IMR-90 (cell line): ENCODE measurements at regions not wholly inside any gene's neighbourhood (a gene's known extent, or its start where the extent isn't known, plus 50 kb on each side); places are given as distances from the start of the nearest gene placed in this dataset.

ENCODE experiments used
- ATAC-seq: fragments of 200-7000 bp; cut with Tn5 transposase; 2 replicates; pipeline ENCODE4 v1.9.1; 2020; ENCODE audit warnings: low read depth, mild to moderate bottlenecking, moderate library complexity
- BruUV-seq: library from RNA; stranded (reverse); fragments of 400-500 nt; replicated peaks from 2 replicates; lab custom pipeline; 2021; lab: Mats Ljungman, UMichigan
- CTCF ChIA-PET: fragments of 300-600 bp; formaldehyde crosslinking; extraction: SDS; loops from one replicate; lab custom pipeline; 2021; ENCODE audit warnings: antibody characterized with exemption; lab: Yijun Ruan, JAX
- POLR2A ChIA-PET: fragments of 300-600 bp; sonication (Branson Sonifier 250); formaldehyde crosslinking; loops from one replicate; lab custom pipeline; 2022; ENCODE audit warnings: antibody characterized with exemption; ENCODE audit not compliant: unreplicated experiment; lab: Charles Lee
- DNase-seq: peaks from one replicate; pipeline ENCODE4 v3.0.0; 2013
- H2AFZ ChIP-seq: replicated peaks from 2 replicates; pipeline ENCODE3; 2013; ENCODE audit warnings: low read length, mild to moderate bottlenecking; ENCODE audit not compliant: poor library complexity
- H2AK5ac ChIP-seq: 2 replicates; pipeline ENCODE4 v1.6.1; 2013; ENCODE audit warnings: low read depth, low read length, inconsistent platforms
- H2AK9ac ChIP-seq: replicated peaks from 2 replicates; pipeline ENCODE3; 2013; ENCODE audit warnings: mild to moderate bottlenecking, low read depth, low read length, moderate library complexity; ENCODE audit not compliant: poor library complexity
- H2BK120ac ChIP-seq: 2 replicates; pipeline ENCODE4 v1.6.1; 2013; ENCODE audit warnings: low read depth, low read length, inconsistent platforms
- H2BK15ac ChIP-seq: 3 replicates; pipeline ENCODE4 v1.6.1; 2013; ENCODE audit warnings: low read depth, low read length, inconsistent platforms
- H2BK20ac ChIP-seq: 2 replicates; pipeline ENCODE4 v1.6.1; 2013; ENCODE audit warnings: low read depth, mild to moderate bottlenecking, inconsistent platforms, low read length, moderate library complexity
- H2BK5ac ChIP-seq: 2 replicates; pipeline ENCODE4 v1.6.1; 2013; ENCODE audit warnings: mild to moderate bottlenecking, low read depth, low read length, inconsistent platforms; ENCODE audit not compliant: poor library complexity, severe bottlenecking
- H3K14ac ChIP-seq: replicated peaks from 2 replicates; pipeline ENCODE4 v1.6.1; 2013; ENCODE audit warnings: low read depth, low read length, inconsistent platforms
- H3K18ac ChIP-seq: 2 replicates; pipeline ENCODE4 v1.6.1; 2013; ENCODE audit warnings: low read depth, low read length, control low read depth
- H3K23ac ChIP-seq: 2 replicates; pipeline ENCODE4 v1.6.1; 2013; ENCODE audit warnings: low read depth, low read length, inconsistent platforms
- H3K27ac ChIP-seq: 2 replicates; pipeline ENCODE4 v1.5.1; 2013; ENCODE audit warnings: mild to moderate bottlenecking, control low read depth, low read length; ENCODE audit not compliant: insufficient read depth
- H3K27me3 ChIP-seq: 2 replicates; pipeline ENCODE4 v1.6.1; 2013; ENCODE audit warnings: low read length; ENCODE audit not compliant: control insufficient read depth, insufficient read depth
- H3K36me3 ChIP-seq: 2 replicates; pipeline ENCODE4 v1.6.1; 2013; ENCODE audit warnings: low read length, mixed read lengths; ENCODE audit not compliant: control insufficient read depth, insufficient read depth
- H3K4ac ChIP-seq: 2 replicates; pipeline ENCODE4 v1.6.1; 2013; ENCODE audit warnings: low read depth, low read length, inconsistent platforms
- H3K4me1 ChIP-seq: 2 replicates; pipeline ENCODE4 v1.6.1; 2013; ENCODE audit warnings: low read length, mixed read lengths; ENCODE audit not compliant: control insufficient read depth, insufficient read depth
- H3K4me2 ChIP-seq: 2 replicates; pipeline ENCODE4 v1.6.1; 2013; ENCODE audit warnings: low read depth, mild to moderate bottlenecking, control low read depth, low read length, moderate library complexity
- H3K4me3 ChIP-seq: 2 replicates; pipeline ENCODE4 v1.5.1; 2013; ENCODE audit warnings: low read depth, mild to moderate bottlenecking, control low read depth, low read length, moderate library complexity; ENCODE audit not compliant: insufficient read depth
- H3K56ac ChIP-seq: 2 replicates; pipeline ENCODE4 v1.6.1; 2013; ENCODE audit warnings: low read length, inconsistent platforms; ENCODE audit not compliant: insufficient read depth; ENCODE audit errors: extremely low read depth
- H3K79me1 ChIP-seq, 2 experiments: 2 replicates each; pipeline ENCODE4 v1.6.1; 2013; ENCODE audit warnings: low read length in 2 of 2, inconsistent platforms in 1 of 2, low read depth in 1 of 2
- H3K9ac ChIP-seq: 2 replicates; pipeline ENCODE4 v1.6.1; 2013; ENCODE audit warnings: low read depth, low read length, control low read depth
- H3K9me1 ChIP-seq: 2 replicates; pipeline ENCODE4 v1.6.1; 2013; ENCODE audit warnings: low read length, inconsistent platforms; ENCODE audit not compliant: insufficient read depth
- H3K9me3 ChIP-seq: 2 replicates; pipeline ENCODE4 v1.6.1; 2013; ENCODE audit warnings: low read length; ENCODE audit not compliant: control insufficient read depth, insufficient read depth
- H4K20me1 ChIP-seq: 2 replicates; pipeline ENCODE4 v1.6.1; 2013; ENCODE audit warnings: low read length, inconsistent platforms; ENCODE audit not compliant: insufficient read depth
- H4K5ac ChIP-seq: 2 replicates; pipeline ENCODE4 v1.6.1; 2013; ENCODE audit warnings: mild to moderate bottlenecking, low read depth, low read length, control low read depth
- H4K8ac ChIP-seq, 2 experiments: 2 replicates each; pipeline ENCODE4 v1.6.1; 2013; ENCODE audit warnings: low read depth in 2 of 2, low read length in 2 of 2, control low read depth in 1 of 2, inconsistent platforms in 1 of 2
- H4K91ac ChIP-seq: 2 replicates; pipeline ENCODE4 v1.6.1; 2013; ENCODE audit warnings: low read depth, low read length, inconsistent platforms; ENCODE audit not compliant: insufficient read depth
- BHLHE40 ChIP-seq: fragments of 150-350 bp; IDR thresholded peaks from 2 replicates; pipeline ENCODE4 v1.6.1; 2016; ENCODE audit warnings: mild to moderate bottlenecking, low read depth, low read length
- CEBPB ChIP-seq: IDR thresholded peaks from 2 replicates; pipeline ENCODE4 v1.6.1; 2012; ENCODE audit warnings: low read depth, low read length, improper control_type of control experiment
- FOS ChIP-seq: fragments of 150-350 bp; IDR thresholded peaks from 2 replicates; pipeline ENCODE4 v1.6.1; 2016; ENCODE audit warnings: low read depth, low read length
- MAZ ChIP-seq: IDR thresholded peaks from 2 replicates; pipeline ENCODE4 v1.6.1; 2012; ENCODE audit warnings: low read depth, mild to moderate bottlenecking, low read length, improper control_type of control experiment, moderate library complexity, borderline replicate concordance
- POLR2A ChIP-seq: IDR thresholded peaks from 2 replicates; pipeline ENCODE4 v1.6.1; 2012; ENCODE audit warnings: mild to moderate bottlenecking, low read depth, low read length
- RFX5 ChIP-seq: IDR thresholded peaks from 2 replicates; pipeline ENCODE4 v1.8.0; 2012; ENCODE audit warnings: low read depth, mild to moderate bottlenecking, low read length, moderate library complexity
- WGBS, 2 experiments: methylation state at CpG; one replicate each; pipeline versions ENCODE4 v1.1.5 to v1.1.7; 2013; ENCODE audit warnings: missing lambda C conversion rate in 2 of 2; ENCODE audit not compliant: insufficient read length in 1 of 2; ENCODE audit errors: extremely low coverage in 2 of 2; 5-methylcytosine and 5-hydroxymethylcytosine counted together
- dilution Hi-C: fragments of 300-500 bp; cut with HindIII; formaldehyde crosslinking; loops from one replicate; pipeline ENCODE4 v1.14.3; 2018; ENCODE audit warnings: low sequenced_read_pairs; ENCODE audit not compliant: unreplicated experiment
- in situ Hi-C: fragments of 300-500 bp; cut with MboI; formaldehyde crosslinking; loops from 3 replicates; pipeline ENCODE4 v1.14.3; 2019; ENCODE audit warnings: low sequenced_read_pairs, inconsistent platforms, mixed read lengths
- intact Hi-C: fragments of 100-400 bp; cut with micrococcal nuclease; formaldehyde crosslinking; loops from 2 replicates; pipeline ENCODE4 v1.10.0; 2022
- TF ChIP-seq, protein P1 (sequence below): conservative IDR thresholded peaks from 2 replicates; pipeline ENCODE4 v1.5.1; 2012; ENCODE audit warnings: mild to moderate bottlenecking, low read depth, low read length, improper control_type of control experiment

DNA sequence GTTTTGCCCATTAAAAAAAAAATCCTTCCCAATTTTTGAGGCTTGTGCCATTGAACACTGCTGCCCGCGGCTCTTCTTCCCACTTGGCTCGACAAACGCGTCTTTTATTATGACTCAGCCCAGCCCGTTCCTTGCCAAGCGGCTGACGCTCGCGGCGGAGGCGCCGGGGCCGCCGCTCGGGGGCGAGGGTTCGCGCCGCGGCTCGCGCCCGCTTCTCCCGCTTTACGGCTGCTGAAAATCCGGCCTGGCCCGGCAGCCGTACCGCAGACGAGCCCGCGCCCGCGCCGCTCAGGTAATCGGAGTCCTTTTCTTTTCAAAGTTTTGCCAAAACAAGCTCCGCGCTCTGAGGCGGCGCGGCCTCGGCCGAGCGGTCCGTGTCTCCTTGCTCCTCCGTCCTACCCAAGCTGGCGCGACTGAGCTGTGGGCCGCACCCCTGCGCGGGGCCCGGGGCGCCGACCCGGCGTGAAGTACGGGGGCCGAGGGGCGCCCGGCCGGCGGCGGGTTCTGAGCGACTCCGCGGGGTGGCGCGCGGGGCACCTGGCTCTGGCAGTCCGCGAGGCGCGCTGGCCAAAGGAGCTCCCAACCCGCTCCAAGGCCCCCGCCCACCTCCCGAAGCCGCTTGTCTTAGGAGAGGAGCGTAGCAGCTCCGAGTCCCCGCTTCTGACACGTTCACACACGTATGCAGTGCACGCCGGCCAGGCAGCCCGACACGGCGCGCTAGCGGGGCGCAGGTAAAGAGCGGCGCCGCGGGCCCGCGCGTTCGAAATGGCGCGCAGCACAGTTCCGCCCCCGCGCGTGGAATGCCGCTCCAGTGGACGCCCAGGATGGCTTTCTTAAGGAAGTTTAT, 418.2 kb upstream of the NAALADL2 start:
- POLR2A ChIA-PET: interaction anchor here (0.5 to 1.1 kb wide), 11 partner anchors 39 to 1912 kb away, joined by 3 to 7 read pairs (median 4); no protein-coding TSS in a partner anchor
- dilution Hi-C loops (no loop called here), in situ Hi-C loops (loop anchor here (10.0 kb wide), 1 partner anchor 514 kb away; no protein-coding TSS in a partner anchor), intact Hi-C loops (loop anchor here (1.0 to 10.0 kb wide), 13 partner anchors 244 to 1989 kb away; no protein-coding TSS in a partner anchor)
- Histone ChIP-seq H3K4me2 (peak overlapping the region; percentile 95), H3K27ac (peak overlapping the region; percentile 96), H3K23ac (peak overlapping the region; percentile 100), H3K27me3 (no peaks in the 10 kb centered on the region), H2AFZ (peak overlapping the region; percentile 94), H2AK9ac (peak overlapping the region; percentile 68), H3K4me1 (peaks cover 8% of the 10 kb centered on the region), H3K9me1 (no peaks in the 10 kb centered on the region), H2AK5ac (peak overlapping the region; percentile 54), H3K18ac (peak overlapping the region; percentile 99), H3K9ac (peak overlapping the region; percentile 98), H3K36me3 (no peaks in the 10 kb centered on the region), H3K9me3 (no peaks in the 10 kb centered on the region), H3K79me1 (peaks cover 9 to 26% of the 10 kb centered on the region in 2 experiments; a peak in 3 of 4 replicates), H3K56ac (peak overlapping the region; percentile 98), H2BK120ac (peak overlapping the region; percentile 99), H3K4ac (peak overlapping the region; percentile 99), H4K5ac (peak overlapping the region; percentile 99), H4K8ac (peak overlapping the region; percentile 97 to 98), H2BK5ac (peak overlapping the region; percentile 100), H3K14ac (peak overlapping the region; percentile 100), H4K20me1 (no peaks in the 10 kb centered on the region), H3K4me3 (peak overlapping the region; percentile 73), H2BK15ac (peak overlapping the region; percentile 99; the same call in 1 of the 3 replicates), H4K91ac (peak overlapping the region; percentile 99), H2BK20ac (peak overlapping the region; percentile 93; the same call in 1 of the 2 replicates)
- TF ChIP-seq MAZ: peak; percentile 54; the same call in 1 of the 2 replicates
- TF ChIP-seq CEBPB: no peak
- TF ChIP-seq FOS: peak; percentile 64
- TF ChIP-seq RFX5: no peak
- TF ChIP-seq, protein P1, sequence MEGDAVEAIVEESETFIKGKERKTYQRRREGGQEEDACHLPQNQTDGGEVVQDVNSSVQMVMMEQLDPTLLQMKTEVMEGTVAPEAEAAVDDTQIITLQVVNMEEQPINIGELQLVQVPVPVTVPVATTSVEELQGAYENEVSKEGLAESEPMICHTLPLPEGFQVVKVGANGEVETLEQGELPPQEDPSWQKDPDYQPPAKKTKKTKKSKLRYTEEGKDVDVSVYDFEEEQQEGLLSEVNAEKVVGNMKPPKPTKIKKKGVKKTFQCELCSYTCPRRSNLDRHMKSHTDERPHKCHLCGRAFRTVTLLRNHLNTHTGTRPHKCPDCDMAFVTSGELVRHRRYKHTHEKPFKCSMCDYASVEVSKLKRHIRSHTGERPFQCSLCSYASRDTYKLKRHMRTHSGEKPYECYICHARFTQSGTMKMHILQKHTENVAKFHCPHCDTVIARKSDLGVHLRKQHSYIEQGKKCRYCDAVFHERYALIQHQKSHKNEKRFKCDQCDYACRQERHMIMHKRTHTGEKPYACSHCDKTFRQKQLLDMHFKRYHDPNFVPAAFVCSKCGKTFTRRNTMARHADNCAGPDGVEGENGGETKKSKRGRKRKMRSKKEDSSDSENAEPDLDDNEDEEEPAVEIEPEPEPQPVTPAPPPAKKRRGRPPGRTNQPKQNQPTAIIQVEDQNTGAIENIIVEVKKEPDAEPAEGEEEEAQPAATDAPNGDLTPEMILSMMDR: peak; percentile 21; the same call in 1 of the 2 replicates
- peak; percentile 71; the same call in 1 of the 2 replicates for TF ChIP-seq POLR2A
- peak; percentile 52; the same call in 1 of the 2 replicates for TF ChIP-seq BHLHE40
- DNase-seq (peak; percentile 92), ATAC-seq (peak; percentile 72)
- TSS peak; percentile 55 for BruUV-seq
- CTCF ChIA-PET: interaction anchor here (0.8 to 1.4 kb wide), 3 partner anchors 314 to 1045 kb away, joined by 3 to 6 read pairs (median 3); no protein-coding TSS in a partner anchor
- WGBS, 2 experiments: 0% methylated on average over 40 of the region's 107 CpGs; no CpG with 5 or more reads in 1 of the 2 experiments
